ENCODE measurements at regions not wholly inside any gene's neighbourhood (a gene's known extent, or its start where the extent isn't known, plus 50 kb on each side); places are given as distances from the start of the nearest gene placed in this dataset.
A peak's percentile ranks its signal among the peaks of the same experiment; 100 is the strongest.
"Not testable (repeated sequence)": the region's sequence is repeated elsewhere in the genome, so short reads cannot be mapped to it uniquely, and the experiment has no call there.

DNA sequence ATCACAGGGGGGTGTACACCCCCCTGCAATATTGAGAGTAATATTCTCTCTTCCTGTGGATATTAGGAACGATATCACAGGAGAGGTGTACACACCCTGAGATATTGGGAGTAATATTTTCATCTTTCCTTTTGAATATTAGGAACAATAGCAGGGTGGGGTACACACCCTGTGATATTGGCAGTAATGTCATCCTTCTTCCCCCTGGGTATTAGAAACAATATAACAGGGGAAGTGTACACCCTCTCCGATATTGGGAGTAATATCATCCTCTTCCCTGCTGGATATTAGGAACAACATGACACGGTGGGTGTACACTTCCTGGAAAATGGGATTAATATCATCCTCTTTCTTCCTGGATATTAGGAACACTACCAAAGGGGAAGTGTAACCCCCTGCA lies 57.8 kb upstream of the CEACAM21 start:
- H3K27me3 ChIP-seq (replicated peaks; ENCODE audit: insufficient read depth, low read depth, low read length, poor library complexity), result peaks cover 99% of the 10 kb centered on the region
- no peak for DNase-seq (ENCODE audit: low spot score)
- H3K27ac ChIP-seq (ENCODE audit: low read depth, low read length, poor library complexity, severe bottlenecking), result no peak overlapping the region
- CTCF ChIA-PET, result no interaction called here
- no TSS peak for BruUV-seq (replicated peaks)
- intact Hi-C loops (cut with micrococcal nuclease; ENCODE audit: unreplicated experiment), result no loop called here
- no peak overlapping the region for H3K4me3 ChIP-seq (ENCODE audit: low read depth, low read length, poor library complexity, severe bottlenecking)
- no peak for TF ChIP-seq EZH2 (IDR thresholded peaks at IDR 0.05; ENCODE audit: borderline replicate concordance, low read depth, low read length, poor library complexity, severe bottlenecking)
- TF ChIP-seq, protein P1, sequence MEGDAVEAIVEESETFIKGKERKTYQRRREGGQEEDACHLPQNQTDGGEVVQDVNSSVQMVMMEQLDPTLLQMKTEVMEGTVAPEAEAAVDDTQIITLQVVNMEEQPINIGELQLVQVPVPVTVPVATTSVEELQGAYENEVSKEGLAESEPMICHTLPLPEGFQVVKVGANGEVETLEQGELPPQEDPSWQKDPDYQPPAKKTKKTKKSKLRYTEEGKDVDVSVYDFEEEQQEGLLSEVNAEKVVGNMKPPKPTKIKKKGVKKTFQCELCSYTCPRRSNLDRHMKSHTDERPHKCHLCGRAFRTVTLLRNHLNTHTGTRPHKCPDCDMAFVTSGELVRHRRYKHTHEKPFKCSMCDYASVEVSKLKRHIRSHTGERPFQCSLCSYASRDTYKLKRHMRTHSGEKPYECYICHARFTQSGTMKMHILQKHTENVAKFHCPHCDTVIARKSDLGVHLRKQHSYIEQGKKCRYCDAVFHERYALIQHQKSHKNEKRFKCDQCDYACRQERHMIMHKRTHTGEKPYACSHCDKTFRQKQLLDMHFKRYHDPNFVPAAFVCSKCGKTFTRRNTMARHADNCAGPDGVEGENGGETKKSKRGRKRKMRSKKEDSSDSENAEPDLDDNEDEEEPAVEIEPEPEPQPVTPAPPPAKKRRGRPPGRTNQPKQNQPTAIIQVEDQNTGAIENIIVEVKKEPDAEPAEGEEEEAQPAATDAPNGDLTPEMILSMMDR (conservative IDR thresholded peaks at IDR 0.05; ENCODE audit: low read depth, low read length), result no peak
- H3K9me3 ChIP-seq (ENCODE audit: low read depth, low read length, poor library complexity, severe bottlenecking), result no peaks in the 10 kb centered on the region
- H3K36me3 ChIP-seq (ENCODE audit: insufficient read depth, low read length, poor library complexity, severe bottlenecking), result no peaks in the 10 kb centered on the region
- POLR2A ChIA-PET (ENCODE audit: low non-redundant PET), result no interaction called here
- H3K4me1 ChIP-seq (ENCODE audit: insufficient read depth, low read length, poor library complexity, severe bottlenecking), result peaks cover 4% of the 10 kb centered on the region

DNA sequence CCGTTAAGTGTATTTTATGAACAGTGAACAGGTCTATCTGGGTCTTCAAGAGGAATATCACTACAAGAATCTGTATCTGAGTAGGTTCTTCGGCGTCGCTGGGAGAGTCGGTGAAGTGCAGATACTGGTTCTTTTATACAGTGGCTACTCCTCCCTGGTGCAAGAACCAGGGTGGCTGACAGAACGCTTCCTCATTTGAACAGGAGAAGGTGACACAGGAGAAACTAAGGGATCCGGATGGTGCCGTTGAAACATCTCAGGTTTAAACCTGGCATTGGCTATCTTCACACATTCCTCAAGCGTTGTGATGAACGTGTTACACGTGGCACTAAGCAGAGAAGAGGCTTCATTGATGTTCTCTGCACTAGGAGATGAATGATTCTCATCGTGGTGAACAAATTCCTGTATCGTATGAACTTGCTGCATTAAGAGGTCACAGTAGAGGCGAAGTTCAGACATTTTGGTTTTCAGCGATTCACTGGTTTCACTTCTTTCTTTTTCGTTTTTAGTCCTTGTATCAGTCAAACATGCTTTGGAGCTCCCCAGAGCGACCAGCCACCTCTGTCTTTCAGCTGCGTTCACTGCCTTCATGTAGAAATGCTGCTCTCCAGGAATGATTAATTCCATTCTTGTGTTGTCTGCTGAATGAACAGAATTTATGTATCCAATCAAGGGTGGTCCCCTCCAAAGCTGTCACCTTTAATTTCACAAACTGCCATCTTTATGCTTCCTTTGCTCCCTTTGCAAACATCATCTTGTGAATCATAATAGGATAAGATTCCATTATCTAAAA lies 54.6 kb upstream of the CEACAM21 start:
- peak overlapping the region; percentile 22 for H3K4me3 ChIP-seq (ENCODE audit: low read depth, low read length, poor library complexity, severe bottlenecking)
- intact Hi-C loops (cut with micrococcal nuclease; ENCODE audit: unreplicated experiment), result not testable (repeated sequence)

DNA sequence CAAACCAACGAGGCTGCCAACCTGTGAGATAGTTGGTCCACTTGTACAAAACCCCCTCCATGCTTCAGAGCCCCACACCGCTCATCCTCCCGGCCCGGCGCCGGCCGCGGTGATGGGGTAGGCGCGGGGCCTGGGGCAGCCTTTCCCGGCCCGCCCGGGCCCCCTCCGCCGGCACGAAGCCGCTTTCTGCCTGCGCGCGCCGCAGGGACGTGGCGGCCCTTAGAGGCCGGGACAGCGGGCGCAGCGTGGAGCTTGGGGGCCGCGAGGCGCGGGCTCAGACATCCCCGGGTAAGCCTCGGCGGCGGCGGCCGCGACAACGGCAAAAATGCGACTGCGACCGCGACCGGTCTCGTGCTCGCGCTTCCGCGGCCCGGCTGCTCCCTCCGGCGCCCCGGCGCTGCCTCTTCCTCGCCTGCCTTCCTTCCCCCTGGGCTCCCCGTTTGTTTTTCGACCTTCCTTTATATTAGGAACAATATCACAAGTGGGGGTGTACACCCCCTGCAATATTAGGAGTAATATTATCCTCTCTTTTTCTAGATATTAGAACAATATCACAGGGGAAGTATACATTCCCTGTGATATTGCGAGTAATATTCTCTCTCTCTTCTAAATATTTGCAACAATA lies 53.9 kb upstream of the CEACAM21 start:
- peak; percentile 87 for TF ChIP-seq EZH2 (IDR thresholded peaks at IDR 0.05; ENCODE audit: borderline replicate concordance, low read depth, low read length, poor library complexity, severe bottlenecking)
- TF ChIP-seq, protein P1 (conservative IDR thresholded peaks at IDR 0.05; ENCODE audit: low read depth, low read length), result no peak
- Histone ChIP-seq H3K27ac (ENCODE audit: low read depth, low read length, poor library complexity, severe bottlenecking) (no peak overlapping the region), H3K4me1 (ENCODE audit: insufficient read depth, low read length, poor library complexity, severe bottlenecking) (peaks cover 4% of the 10 kb centered on the region), H3K4me3 (ENCODE audit: low read depth, low read length, poor library complexity, severe bottlenecking) (peak overlapping the region; percentile 22), H3K27me3 (replicated peaks; ENCODE audit: insufficient read depth, low read depth, low read length, poor library complexity) (peaks cover 90% of the 10 kb centered on the region), H3K9me3 (ENCODE audit: low read depth, low read length, poor library complexity, severe bottlenecking) (no peaks in the 10 kb centered on the region), H3K36me3 (ENCODE audit: insufficient read depth, low read length, poor library complexity, severe bottlenecking) (no peaks in the 10 kb centered on the region)
- intact Hi-C loops (cut with micrococcal nuclease; ENCODE audit: unreplicated experiment), result no loop called here
- peak; percentile 26 for DNase-seq (ENCODE audit: low spot score)
- POLR2A ChIA-PET (ENCODE audit: low non-redundant PET), result no interaction called here
- BruUV-seq (replicated peaks), result no TSS peak
- CTCF ChIA-PET, result no interaction called here

More for the DNA sequence above, 54.6 kb upstream of the CEACAM21 start:
- H3K36me3 ChIP-seq (ENCODE audit: insufficient read depth, low read length, poor library complexity, severe bottlenecking); POLR2A ChIA-PET (ENCODE audit: low non-redundant PET); DNase-seq (ENCODE audit: low spot score); H3K27ac ChIP-seq (ENCODE audit: low read depth, low read length, poor library complexity, severe bottlenecking); BruUV-seq (replicated peaks); H3K4me1 ChIP-seq (ENCODE audit: insufficient read depth, low read length, poor library complexity, severe bottlenecking); CTCF ChIA-PET; H3K9me3 ChIP-seq (ENCODE audit: low read depth, low read length, poor library complexity, severe bottlenecking): not testable (repeated sequence)
- peaks cover 94% of the 10 kb centered on the region for H3K27me3 ChIP-seq (replicated peaks; ENCODE audit: insufficient read depth, low read depth, low read length, poor library complexity)
